Stimulated activated CD4-positive, alpha-beta T cell treated with anti-CD3 and anti-CD28 coated beads, Interleukin-1b, Interleukin-23, amount 100 ng/mL, for 48 hours (primary cell): ENCODE measurements at regions not wholly inside any gene's neighbourhood (a gene's known extent, or its start where the extent isn't known, plus 50 kb on each side); places are given as distances from the start of the nearest gene placed in this dataset.

ENCODE experiments used
- DNase-seq: peaks from one replicate; pipeline ENCODE4 v3.0.0-alpha.2; 2020

DNA sequence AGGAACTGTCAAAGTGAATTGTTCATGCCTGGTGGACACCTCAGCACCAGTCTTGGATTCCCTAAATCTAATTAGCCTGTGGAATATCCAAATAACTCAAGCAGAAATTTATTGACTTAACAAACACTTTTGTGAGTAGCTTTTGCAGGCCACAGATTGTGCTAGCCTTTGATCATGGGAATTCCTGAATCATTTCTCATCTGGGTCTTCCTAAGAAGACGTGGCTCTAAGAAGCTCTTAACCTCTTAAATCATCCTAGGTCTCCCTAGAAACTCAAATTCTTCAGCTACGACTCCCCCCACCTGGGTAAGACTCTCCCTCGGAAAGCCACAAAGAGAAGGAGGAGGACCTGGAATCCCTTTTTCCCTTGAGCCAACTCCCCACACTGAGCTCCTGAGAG lies 53.8 kb upstream of the PSEN2 start:
- no peak for DNase-seq

DNA sequence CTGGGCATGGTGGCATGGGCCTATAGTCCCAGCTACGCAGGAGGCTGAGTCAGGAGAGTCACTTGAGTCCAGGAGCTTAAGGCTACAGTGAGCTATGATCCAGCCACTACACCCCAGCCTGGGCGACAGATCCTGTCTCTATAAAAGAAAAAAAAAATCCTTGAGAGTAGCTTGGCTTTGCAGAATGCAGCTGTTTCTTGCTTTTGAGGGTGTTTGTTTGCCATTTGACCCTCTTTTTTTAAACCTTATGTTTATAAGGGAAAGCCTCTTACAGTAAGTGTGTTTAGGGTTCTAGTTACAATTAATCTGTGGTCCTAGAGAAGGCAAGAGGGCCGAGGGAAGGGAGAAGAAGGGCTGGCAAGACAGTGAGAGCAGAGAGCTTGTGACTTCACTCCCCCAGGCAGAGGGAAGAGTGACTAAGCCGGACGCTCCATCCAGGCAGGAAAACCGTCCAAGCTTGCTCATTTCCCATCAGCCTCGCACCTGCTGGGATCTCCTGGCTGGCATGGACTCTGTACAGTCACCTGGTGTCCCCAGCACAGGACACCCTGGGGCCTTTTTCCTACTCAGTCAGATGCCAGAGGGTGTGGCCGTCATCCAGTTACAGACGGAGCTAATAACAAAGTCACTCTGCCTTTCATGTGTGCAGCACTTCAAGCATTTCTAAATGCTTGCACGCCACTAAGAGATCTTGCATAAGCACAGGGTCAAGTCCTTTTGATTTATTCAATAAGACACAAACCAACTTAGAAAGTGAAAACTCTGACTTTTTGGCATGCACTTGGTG lies 55.5 kb upstream of the PSEN2 start:
- DNase-seq: no peak

DNA sequence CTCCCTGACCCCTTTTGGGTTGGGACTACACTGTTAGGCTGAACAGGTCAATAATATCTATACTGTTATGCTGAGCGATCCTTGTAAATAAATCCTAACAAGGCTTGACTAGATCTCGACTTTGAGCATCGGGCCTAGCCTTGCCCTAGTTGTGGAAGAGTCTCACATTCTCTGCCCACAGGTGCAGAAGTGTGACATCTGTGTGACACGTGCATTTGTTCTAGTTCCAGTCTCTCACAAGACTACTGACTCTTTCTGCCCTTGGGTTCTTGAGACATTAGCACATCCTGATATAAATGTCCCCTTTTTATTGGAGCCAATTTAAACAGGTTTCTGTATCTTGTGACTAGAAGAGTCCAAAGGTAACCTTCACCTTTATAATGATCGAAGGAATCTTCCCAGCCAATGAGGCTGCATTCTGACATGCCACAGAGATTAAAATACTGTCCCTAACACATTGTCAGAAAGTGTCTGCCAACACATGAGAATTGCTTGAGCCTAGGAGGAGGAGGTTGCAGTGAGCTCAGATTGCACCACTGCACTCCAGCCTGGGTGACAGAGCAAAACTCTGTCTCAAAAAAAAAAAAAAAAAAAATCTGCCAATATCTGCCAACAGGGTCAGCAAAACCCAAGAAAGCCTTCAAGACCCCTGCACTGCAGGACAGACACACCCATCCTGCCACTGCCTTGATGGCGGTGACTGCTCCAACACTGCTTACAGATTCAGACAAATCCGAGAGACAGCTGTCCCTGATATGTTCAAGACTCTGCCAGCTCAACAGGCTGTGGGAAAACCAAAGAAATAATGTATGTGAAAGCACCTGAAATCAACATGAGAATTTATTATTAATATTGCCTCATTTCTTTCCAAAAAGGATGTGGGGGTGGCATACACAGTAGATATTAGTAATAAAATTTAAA lies 56.5 kb upstream of the PSEN2 start:
- DNase-seq: no peak

DNA sequence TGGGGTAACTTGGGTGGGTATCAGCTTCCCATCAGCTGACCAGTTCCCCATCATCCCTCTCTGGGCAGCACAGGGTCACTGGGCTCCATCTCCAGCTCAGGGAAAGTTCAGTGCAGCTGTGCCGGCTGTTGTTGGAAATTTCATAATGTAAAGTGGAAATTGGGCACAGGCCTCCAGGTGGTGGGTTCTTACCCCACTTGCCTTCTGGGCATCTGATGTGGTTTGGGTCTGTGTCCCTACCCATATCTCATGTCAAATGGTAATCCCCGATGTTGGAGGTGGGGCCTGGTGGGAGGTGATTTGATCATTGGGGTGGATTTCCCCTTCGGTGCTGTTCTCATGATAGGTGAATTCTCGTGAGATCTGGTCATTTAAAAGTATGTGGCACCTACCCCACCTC lies 59.7 kb upstream of the PSEN2 start:
- no peak for DNase-seq

DNA sequence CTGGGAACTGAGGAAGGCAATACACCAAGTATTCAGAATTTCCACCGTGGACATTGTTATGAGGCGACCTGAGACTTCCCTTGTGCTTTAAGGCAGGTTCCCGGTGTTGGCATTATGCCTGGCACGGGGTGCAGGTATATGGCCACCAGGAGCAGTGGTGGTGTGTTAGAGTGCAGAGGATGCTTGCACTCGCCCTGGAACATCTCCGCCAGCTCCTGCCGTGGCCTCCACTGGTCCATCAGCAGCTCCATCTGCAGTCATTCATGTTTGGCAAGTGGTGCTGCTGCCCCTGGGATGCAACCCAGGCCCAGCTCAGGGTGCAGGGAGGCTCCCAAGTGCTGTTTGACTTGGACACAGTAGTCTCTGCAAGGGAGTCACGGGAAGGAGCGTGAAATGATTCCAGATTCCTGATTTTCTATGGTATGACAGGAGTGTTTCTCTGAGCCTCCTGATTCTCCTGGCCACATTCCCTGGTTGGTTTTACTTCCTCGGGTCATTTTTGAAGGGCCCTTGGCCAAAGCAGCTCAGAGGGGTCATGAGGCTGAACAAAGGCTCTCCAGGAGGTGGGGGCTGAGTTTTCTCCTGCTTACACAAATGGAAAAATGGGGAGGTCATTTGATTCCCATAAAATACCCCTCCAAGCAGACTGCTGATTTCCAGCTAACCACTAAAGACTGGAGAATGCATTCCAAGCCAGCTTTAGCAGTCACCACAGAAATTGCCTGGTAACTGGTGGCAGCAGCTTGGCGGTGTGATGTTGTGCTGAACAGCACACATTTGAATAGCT lies 60.4 kb upstream of the PSEN2 start:
- DNase-seq: no peak

DNA sequence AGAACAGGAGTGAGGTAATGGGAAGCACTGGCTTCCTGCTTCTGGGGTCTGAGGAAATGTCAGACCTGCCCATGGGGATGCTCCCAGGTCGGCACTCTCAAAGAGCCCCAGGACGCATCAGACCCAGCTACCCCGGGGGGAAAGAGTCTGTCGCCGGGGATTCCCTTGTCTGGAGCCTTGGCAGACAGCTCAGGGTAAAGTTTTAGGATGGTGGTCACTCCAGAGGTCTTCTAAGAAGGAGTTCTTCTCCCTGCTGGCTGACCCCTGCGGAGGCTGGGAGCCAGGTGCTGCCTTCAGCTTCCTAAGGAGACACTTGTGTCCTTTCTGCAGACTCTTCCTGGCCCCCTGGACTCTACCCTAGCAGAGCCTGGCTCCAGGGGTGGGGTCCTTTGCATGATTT lies 61.9 kb upstream of the PSEN2 start:
- no peak for DNase-seq

DNA sequence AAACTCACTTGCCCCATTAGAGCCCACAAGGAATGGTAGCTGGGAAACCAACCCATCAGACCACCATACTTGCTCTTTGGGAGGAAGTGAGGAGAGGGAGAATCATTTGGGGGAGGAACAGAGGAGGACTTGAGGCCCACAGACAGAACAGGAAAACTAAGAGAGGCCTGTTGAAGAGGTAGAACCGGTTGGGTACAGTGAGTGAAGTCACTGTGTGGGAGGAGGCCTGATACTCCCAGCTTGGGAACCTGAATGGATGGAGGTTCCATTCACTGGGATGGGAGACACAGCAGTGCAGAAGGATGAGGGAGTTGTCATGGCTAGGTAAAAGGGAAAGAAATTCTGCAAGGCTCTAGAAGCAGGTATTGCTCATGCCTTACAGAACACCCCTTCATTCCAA lies 63.4 kb upstream of the PSEN2 start:
- no peak for DNase-seq

DNA sequence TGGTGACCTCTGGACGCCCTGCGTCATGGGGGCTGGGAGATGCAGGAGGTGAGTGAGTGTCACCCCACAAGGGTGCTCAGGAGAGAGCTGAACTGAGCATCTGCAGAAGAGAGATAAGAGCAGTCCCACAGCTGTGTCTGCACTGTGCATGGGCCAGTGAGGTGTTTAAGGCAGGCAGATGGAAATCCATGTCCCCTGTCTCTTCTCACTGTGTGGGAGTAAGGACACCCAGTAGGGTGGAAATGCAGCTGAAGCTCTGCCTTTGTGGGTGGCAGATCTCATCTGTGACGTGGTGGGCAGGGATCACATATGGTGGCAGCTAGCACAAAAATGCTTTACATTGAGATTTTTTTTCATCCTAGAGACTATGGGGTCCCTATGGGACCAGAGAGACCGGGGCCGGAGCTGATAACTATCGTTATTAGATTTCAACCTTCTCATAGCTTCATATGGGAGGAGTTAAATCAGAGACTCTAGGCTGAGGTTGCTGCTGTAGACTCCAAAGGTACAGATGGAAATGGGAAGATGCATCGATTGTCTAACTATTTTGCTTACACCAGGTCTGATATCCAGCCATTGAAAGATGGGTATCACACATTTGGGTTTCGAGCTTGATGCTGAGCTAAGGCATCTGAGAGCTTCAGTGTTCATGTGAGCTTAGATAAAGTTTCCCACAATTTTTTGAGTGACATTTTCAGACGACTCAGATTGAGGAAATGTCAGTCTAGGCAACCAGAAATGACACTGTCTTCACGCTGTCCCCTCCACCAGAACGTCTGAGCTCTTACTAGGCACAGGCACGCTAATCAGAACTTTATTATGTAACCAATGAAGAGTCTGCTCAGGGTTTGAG lies 65.3 kb upstream of the PSEN2 start:
- no peak for DNase-seq

DNA sequence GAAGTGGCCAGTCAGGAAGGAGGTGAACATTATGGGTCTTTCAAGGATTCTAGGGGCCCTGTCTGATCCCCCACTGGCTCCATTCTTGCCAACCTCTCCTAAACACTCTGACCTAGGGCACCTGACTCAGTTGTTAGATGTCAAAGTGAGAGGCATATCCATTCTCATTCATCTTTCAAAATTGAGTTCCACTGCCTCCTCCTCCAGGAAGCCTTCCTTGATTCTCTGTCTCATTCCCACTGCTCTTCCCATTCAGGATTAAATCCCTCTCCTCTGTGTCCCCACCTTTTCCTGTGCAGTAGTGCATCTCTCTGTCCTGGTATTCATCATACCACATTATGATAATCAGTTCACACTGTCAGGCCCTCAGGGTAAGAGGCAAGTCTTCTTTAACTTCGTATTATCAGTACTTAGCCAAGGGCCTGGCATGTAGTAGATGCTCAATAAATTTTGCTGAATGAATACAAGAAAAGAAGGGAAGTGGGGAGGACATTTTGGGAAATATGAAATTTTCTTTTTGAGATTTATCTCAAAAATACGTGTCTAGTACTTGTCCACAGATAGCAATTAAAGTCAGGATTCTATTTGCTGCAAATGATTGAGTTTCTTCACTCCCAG lies 61.8 kb upstream of the ITPKB start:
- DNase-seq: no peak

DNA sequence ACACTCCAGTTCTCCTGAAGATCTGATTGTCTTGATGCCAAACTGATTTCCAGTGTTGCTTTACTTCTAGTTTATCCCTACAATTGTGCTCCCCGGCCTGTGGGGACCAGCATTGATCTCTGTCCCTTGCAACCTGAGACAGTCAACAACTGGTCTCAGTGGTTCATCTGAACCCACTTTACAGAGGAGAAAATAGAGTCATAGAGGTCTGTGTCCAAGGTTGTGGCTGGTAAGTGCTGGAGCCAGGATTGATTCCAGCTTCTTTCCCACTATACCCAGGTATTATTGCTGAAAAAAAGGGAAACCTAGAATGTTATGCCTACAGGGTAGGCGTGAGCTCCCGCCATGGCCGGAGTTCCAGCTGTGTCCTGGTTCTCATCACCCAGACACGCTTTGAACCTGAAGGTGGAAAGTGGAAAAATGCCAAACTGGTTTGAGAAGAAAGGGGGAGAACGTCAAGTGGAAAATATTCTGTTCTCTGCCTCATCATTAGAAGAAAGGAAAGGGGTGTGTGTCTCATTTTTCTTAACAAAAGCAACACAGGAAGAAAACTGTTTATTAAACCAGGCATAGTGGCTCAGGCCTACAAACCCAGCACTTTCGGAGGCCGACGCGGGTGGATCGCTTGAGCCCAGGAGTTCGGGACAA lies 60.7 kb upstream of the ITPKB start:
- no peak for DNase-seq

DNA sequence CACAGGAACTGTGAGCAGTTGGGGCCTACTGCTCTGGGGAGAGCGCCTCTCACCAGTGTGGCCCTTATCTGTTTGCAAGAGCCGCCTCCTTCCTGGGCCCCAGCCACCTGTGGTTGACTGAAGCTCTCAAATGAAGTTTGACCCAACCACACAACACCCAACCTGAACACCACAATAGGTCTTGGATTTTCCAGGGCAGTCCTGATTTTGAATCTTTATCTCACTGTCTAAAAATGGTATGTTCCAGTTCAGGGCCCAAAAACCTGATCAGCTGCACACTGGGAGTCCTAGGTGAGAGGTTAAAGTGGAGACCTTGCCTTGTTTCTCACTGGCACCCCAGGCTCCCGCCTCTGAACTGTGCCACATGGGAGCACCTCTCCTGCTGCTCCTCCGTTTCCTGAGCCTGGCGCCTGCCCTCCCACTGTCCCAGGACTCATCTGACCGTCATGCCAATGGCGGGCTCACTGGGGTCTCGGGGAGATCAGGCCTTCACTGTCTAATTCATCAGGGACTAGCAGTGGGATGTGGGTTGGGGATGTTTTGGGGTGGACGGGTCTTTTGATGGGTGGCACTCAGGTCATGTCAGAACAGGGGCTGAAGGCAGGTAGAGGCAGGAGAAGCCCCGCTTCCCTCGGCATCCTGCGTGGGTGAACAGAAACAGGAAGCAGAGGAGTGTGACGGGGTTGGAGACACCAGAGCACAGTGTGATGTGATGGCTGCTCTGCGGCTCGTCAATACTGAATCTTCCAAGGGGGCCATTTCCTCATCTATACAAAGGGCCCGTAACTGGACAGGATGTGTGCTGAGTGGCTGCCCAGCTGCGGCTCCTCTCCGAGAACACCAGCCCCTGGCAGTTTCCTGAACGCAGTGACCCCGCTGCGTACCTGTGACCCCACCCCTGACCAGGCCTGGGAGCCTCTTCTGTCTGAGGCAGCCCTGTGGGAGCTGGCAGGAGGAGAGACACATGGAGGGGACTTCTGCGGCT lies 59.6 kb upstream of the ITPKB start:
- peak; percentile 71 for DNase-seq

DNA sequence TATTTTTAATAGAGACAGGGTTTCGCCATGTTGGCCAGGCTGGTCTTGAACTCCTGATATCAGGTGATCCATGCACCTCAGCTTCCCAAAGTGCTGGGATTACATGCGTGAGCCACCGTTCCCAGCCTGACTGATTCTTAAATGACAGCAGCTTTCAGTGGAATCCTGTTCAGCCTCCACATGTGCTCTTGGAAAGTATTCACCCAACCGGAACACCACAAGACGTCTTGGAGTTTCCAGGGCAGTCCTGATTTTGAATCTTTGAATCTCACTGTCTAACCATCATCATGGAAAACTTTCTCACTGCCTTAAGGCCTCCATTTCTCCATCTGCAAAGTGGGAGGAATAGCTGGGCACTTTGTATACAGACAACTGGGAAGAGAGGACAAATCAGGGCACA lies 58.1 kb upstream of the ITPKB start:
- no peak for DNase-seq

DNA sequence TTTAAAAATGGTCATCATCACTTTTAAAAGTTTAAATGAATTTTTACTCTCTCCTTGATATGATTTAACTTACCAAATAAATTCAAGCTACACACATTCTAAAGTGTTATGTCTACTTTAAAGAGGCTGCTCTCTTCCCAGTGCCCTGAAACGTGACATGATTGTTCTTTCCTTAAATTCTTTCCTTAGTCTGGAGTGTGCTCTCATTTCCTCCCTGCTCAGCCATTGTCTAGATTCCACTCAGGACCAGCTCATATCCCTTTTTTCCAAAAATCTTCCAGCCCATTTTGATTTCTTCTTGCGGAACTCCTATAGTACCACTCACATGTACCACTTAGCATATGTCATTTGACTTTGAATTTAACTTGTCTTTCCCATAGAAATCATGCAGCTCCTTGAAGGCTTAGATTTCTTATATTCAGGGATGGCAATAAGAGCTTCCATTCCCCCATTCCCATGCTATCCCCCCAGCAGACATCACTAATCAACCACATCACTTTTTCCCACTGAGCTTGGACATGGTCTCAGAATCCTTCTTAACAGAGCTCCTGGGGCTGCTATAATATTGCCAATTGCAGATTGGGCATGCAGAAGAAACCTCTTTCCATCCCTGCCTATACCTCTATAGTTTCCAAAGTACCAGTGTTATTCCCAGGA lies 54.7 kb upstream of the ITPKB start:
- no peak for DNase-seq

DNA sequence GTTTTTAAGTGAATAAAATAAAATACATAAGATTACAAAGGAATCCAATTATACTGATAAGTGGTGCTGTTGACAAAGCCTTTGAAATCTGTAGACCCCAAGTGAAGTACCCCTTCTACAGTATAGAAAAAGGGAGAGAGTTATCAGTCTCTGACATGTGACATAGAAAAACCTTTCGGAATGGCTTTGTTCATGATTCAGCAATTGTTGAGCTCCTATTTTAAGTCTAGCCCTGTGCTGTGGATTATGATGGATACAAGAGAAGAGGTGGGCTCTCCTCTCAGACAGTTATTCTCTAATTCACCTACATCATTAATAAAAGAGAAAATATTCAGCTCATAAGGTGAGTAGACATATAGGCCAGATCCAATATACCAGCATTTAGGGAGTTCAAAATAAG lies 53.3 kb upstream of the ITPKB start:
- DNase-seq: no peak

DNA sequence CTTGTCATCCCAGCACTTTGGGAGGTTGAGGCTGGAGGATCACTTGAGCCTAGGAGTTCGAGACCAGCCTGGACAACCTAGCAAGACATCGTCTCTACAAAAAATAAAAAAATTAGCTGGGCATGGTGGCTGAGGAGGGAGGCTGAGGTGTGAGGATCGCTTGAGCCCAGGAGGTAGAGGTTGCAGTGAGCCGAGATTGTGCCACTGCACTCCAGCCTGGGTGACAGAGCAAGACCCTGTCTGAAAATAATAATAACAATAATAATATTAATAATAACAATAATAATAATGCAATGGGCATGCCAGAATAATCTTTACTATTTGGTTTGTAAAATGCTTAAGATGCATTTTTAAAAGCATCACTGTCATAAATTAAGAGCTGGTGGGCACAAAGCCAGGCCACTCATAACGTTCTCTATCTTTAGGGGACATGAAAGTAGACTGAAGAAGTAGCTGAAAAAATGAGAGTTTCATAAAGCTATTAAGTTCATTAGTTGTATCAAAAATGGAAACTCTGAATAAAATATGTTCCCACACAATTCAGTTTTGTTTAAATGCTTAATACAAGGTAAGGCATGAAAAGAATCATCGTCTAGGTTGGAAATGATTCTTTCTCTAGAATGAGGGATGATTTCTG lies 51.6 kb upstream of the ITPKB start:
- DNase-seq: no peak

DNA sequence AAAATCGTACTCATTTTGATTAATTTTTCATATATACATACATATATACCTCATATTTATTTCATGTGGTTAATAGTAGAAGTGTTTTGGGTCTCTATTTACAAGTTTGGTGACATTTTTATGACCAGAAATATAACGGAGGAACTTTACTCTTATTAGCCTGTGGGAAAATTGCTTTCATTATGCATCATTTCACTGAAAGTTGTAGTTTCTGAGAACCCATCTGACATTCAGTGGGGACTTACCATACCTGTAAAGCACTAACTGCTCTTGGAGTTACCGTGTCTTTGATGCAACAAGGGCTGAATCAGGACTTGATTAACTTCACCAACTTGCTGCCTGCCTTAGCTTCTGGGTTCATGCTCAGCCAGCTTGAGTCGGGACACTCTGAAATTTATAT lies 49.9 kb upstream of the ITPKB start:
- DNase-seq: no peak
